GM23248 (cell line): ENCODE measurements at regions not wholly inside any gene's neighbourhood (a gene's known extent, or its start where the extent isn't known, plus 50 kb on each side); places are given as distances from the start of the nearest gene placed in this dataset.

ENCODE experiments used
- DNase-seq: peaks from one replicate; pipeline ENCODE4 v3.0.0-alpha.2; 2015
- H2AFZ ChIP-seq: fragments of 200-600 bp; sonication (generic); 2 replicates; pipeline ENCODE4 v1.6.1; 2016; ENCODE audit warnings: antibody characterized with exemption
- H3F3A ChIP-seq: fragments of 200-600 bp; sonication (generic); 2 replicates; pipeline ENCODE4 v1.6.1; 2016; ENCODE audit warnings: mild to moderate bottlenecking, antibody characterized with exemption, mixed run types; ENCODE audit not compliant: insufficient read depth
- H3K27ac ChIP-seq: fragments of 200-600 bp; sonication (generic); 2 replicates; pipeline ENCODE4 v1.5.1; 2016; ENCODE audit warnings: mild to moderate bottlenecking
- H3K27me3 ChIP-seq: fragments of 200-600 bp; sonication (generic); replicated peaks from 2 replicates; pipeline ENCODE4 v1.6.1; 2016; ENCODE audit warnings: mild to moderate bottlenecking; ENCODE audit not compliant: insufficient read depth
- H3K36me3 ChIP-seq: fragments of 200-600 bp; sonication (generic); 2 replicates; pipeline ENCODE4 v1.6.1; 2016; ENCODE audit warnings: low read depth, mild to moderate bottlenecking
- H3K4me1 ChIP-seq: fragments of 200-600 bp; sonication (generic); 2 replicates; pipeline ENCODE4 v1.6.1; 2016; ENCODE audit warnings: mild to moderate bottlenecking; ENCODE audit not compliant: insufficient read depth
- H3K4me2 ChIP-seq: fragments of 200-600 bp; sonication (generic); one replicate; pipeline ENCODE4 v1.6.1; 2016; ENCODE audit warnings: mild to moderate bottlenecking; ENCODE audit not compliant: unreplicated experiment
- H3K4me3 ChIP-seq: fragments of 200-600 bp; sonication (generic); 2 replicates; pipeline ENCODE4 v1.5.1; 2016; ENCODE audit warnings: mild to moderate bottlenecking
- H3K79me2 ChIP-seq: fragments of 200-600 bp; sonication (generic); 2 replicates; pipeline ENCODE4 v1.6.1; 2016; ENCODE audit warnings: mild to moderate bottlenecking; ENCODE audit not compliant: insufficient read depth
- H3K9ac ChIP-seq: fragments of 200-600 bp; sonication (generic); 2 replicates; pipeline ENCODE4 v1.6.1; 2016; ENCODE audit warnings: mild to moderate bottlenecking
- H3K9me2 ChIP-seq: fragments of 200-600 bp; sonication (generic); 2 replicates; pipeline ENCODE4 v1.6.1; 2016; ENCODE audit warnings: mixed run types, mild to moderate bottlenecking, moderate library complexity; ENCODE audit not compliant: insufficient read depth
- H3K9me3 ChIP-seq: fragments of 200-600 bp; sonication (generic); one replicate; pipeline ENCODE4 v1.6.1; 2017; ENCODE audit warnings: low read depth
- H4K20me1 ChIP-seq: fragments of 200-600 bp; sonication (generic); 2 replicates; pipeline ENCODE4 v1.6.0; 2016; ENCODE audit not compliant: insufficient read depth
- EZH2 ChIP-seq: fragments of 200-600 bp; sonication (generic); IDR thresholded peaks from 2 replicates; pipeline ENCODE4 v1.6.1; 2018; ENCODE audit warnings: antibody characterized with exemption, mild to moderate bottlenecking; ENCODE audit not compliant: insufficient read depth, poor library complexity, severe bottlenecking
- EZH2phosphoT487 ChIP-seq: fragments of 200-600 bp; sonication (generic); IDR thresholded peaks from 2 replicates; pipeline ENCODE4 v1.6.1; 2018; ENCODE audit warnings: antibody characterized with exemption, moderate library complexity, mild to moderate bottlenecking, low read depth; ENCODE audit not compliant: insufficient read depth
- WGBS, 2 experiments: methylation state at CpG; one replicate each; pipeline ENCODE4 v1.1.6; 2015 to 2017; ENCODE audit warnings: low lambda C conversion rate in 2 of 2, low coverage in 1 of 2; ENCODE audit errors: missing lambda C conversion rate in 2 of 2; 5-methylcytosine and 5-hydroxymethylcytosine counted together
- in situ Hi-C: fragments of 300-500 bp; cut with MboI; formaldehyde crosslinking; loops from 2 replicates; pipeline ENCODE4 v1.15.0; 2020

- no peaks in the 10 kb centered on the region for H3K4me1 ChIP-seq
- H3K27ac ChIP-seq: no peak overlapping the region
- no peaks in the 10 kb centered on the region for H3K9me2 ChIP-seq
- no peak overlapping the region for H3K4me2 ChIP-seq
- H2AFZ ChIP-seq: no peak overlapping the region
- TF ChIP-seq EZH2phosphoT487 (no peak), EZH2 (no peak)
- H3K79me2 ChIP-seq: no peaks in the 10 kb centered on the region
- 41 to 59% methylated on average over 1 of the region's 1 CpG for WGBS, 2 experiments
- no peak for DNase-seq
- no peaks in the 10 kb centered on the region for H4K20me1 ChIP-seq
- H3K9me3 ChIP-seq: no peaks in the 10 kb centered on the region
- no peaks in the 10 kb centered on the region for H3K36me3 ChIP-seq
- H3K27me3 ChIP-seq: no peaks in the 10 kb centered on the region
- no peak overlapping the region for H3K4me3 ChIP-seq
- no peaks in the 10 kb centered on the region for H3F3A ChIP-seq
- in situ Hi-C loops: no loop called here
- H3K9ac ChIP-seq: no peak overlapping the region
Observed at GRCh38 chr7:106592282-106593027, 68.5 kb downstream of the CCDC71L start.

- H3K4me1 ChIP-seq: no peaks in the 10 kb centered on the region
- no peaks in the 10 kb centered on the region for H3K9me3 ChIP-seq
- no peaks in the 10 kb centered on the region for H3F3A ChIP-seq
- H3K4me2 ChIP-seq: no peak overlapping the region
- no peaks in the 10 kb centered on the region for H3K27me3 ChIP-seq
- H3K9me2 ChIP-seq: no peaks in the 10 kb centered on the region
- DNase-seq: no peak
- no peak overlapping the region for H3K9ac ChIP-seq
- no peaks in the 10 kb centered on the region for H3K36me3 ChIP-seq
- no peak for TF ChIP-seq EZH2
- TF ChIP-seq EZH2phosphoT487: no peak
- WGBS, 2 experiments: 96 to 99% methylated on average over 4 of the region's 4 CpGs
- in situ Hi-C loops: no loop called here
- H3K79me2 ChIP-seq: no peaks in the 10 kb centered on the region
- H2AFZ ChIP-seq: no peak overlapping the region
- H3K4me3 ChIP-seq: no peak overlapping the region
- no peak overlapping the region for H3K27ac ChIP-seq
- no peaks in the 10 kb centered on the region for H4K20me1 ChIP-seq
Observed at GRCh38 chr7:106591146-106591545, 69.8 kb downstream of the CCDC71L start.

- Histone ChIP-seq H3K79me2 (no peaks in the 10 kb centered on the region), H3K9me3 (no peaks in the 10 kb centered on the region), H3K27me3 (no peaks in the 10 kb centered on the region), H4K20me1 (no peaks in the 10 kb centered on the region), H3K36me3 (no peaks in the 10 kb centered on the region), H3K9me2 (no peaks in the 10 kb centered on the region), H3K4me1 (no peaks in the 10 kb centered on the region), H3K27ac (no peak overlapping the region), H3K9ac (no peak overlapping the region), H3K4me2 (no peak overlapping the region), H3F3A (peaks cover 3% of the 10 kb centered on the region; the same call in 1 of the 2 replicates), H2AFZ (no peak overlapping the region), H3K4me3 (no peak overlapping the region)
- TF ChIP-seq EZH2 (no peak), EZH2phosphoT487 (no peak)
- WGBS, 2 experiments: 55 to 71% methylated on average over 3 of the region's 3 CpGs
- DNase-seq: no peak
- in situ Hi-C loops: no loop called here
Observed at GRCh38 chr7:106590209-106590816, 70.6 kb downstream of the CCDC71L start.

GRCh38 chr7:106589198-106589879 lies 71.6 kb downstream of the CCDC71L start:
- H3K4me3 ChIP-seq: no peak overlapping the region
- H4K20me1 ChIP-seq: no peaks in the 10 kb centered on the region
- H3K4me2 ChIP-seq: no peak overlapping the region
- WGBS, 2 experiments: 91 to 92% methylated on average over 6 of the region's 6 CpGs
- no peak for TF ChIP-seq EZH2
- H3K27ac ChIP-seq: no peak overlapping the region
- no peaks in the 10 kb centered on the region for H3K4me1 ChIP-seq
- no peaks in the 10 kb centered on the region for H3K9me2 ChIP-seq
- H3K27me3 ChIP-seq: no peaks in the 10 kb centered on the region
- no peak overlapping the region for H3K9ac ChIP-seq
- H3F3A ChIP-seq: peaks cover 7% of the 10 kb centered on the region; the same call in 1 of the 2 replicates
- H3K36me3 ChIP-seq: no peaks in the 10 kb centered on the region
- in situ Hi-C loops: no loop called here
- no peak overlapping the region for H2AFZ ChIP-seq
- no peak for DNase-seq
- no peaks in the 10 kb centered on the region for H3K9me3 ChIP-seq
- no peaks in the 10 kb centered on the region for H3K79me2 ChIP-seq
